K562 (cell line): ENCODE measurements at regions not wholly inside any gene's neighbourhood (a gene's known extent, or its start where the extent isn't known, plus 50 kb on each side); places are given as distances from the start of the nearest gene placed in this dataset.

ENCODE experiments used
- ATAC-seq: fragments of 200-7000 bp; cut with Tn5 transposase; 3 replicates; pipeline ENCODE4 v1.9.1; 2020; ENCODE audit warnings: moderate library complexity
- BruUV-seq: library from RNA; stranded (reverse); fragments of 400-500 nt; replicated peaks from 2 replicates; lab custom pipeline; 2021; lab: Mats Ljungman, UMichigan
- CTCF ChIA-PET: fragments of 300-600 bp; formaldehyde crosslinking; extraction: SDS; loops from one replicate; lab custom pipeline; 2021; ENCODE audit warnings: low intra/inter-chr PET ratio; lab: Yijun Ruan, JAX
- POLR2A ChIA-PET: fragments of 300-600, 350-650 bp; sonication (Branson Sonifier 250); formaldehyde crosslinking; extraction: SDS; loops from one replicate; lab custom pipeline; 2021; ENCODE audit warnings: antibody characterized with exemption, inconsistent platforms; lab: Yijun Ruan, JAX
- DNase-seq, 4 experiments: peaks; one replicate each; pipeline versions ENCODE4 v3.0.0 to v3.0.0-alpha.2; 2011 to 2018; ENCODE audit warnings: low spot score in 3 of 4, mixed read lengths in 3 of 4; ENCODE audit errors: extremely low read depth in 1 of 4
- FAIRE-seq: peaks from 2 replicates; lab custom pipeline; 2011; peaks lifted over from hg19 to GRCh38; lab: Jason Lieb, UNC
- H2AFZ ChIP-seq: 2 replicates; pipeline ENCODE4 v1.6.0; 2011; ENCODE audit warnings: low read depth, low read length, control low read depth, inconsistent platforms
- H3K27ac ChIP-seq: fragments of 200-600 bp; 3 replicates; pipeline ENCODE4 v1.8.0; 2011; ENCODE audit warnings: low read depth, mild to moderate bottlenecking, control low read depth, inconsistent platforms, low read length, moderate library complexity, mixed read lengths; ENCODE audit errors: extremely low read depth
- H3K27me3 ChIP-seq, 2 experiments: fragments of 300-600 bp in 1 of 2; 2 replicates in 1 of 2; 3 replicates in 1 of 2; pipeline versions ENCODE4 v1.6.0 to v1.8.0; 2011; ENCODE audit warnings: inconsistent platforms in 2 of 2, low read length in 2 of 2, mild to moderate bottlenecking in 1 of 2, mixed read lengths in 1 of 2, moderate library complexity in 1 of 2; ENCODE audit not compliant: control insufficient read depth in 2 of 2, insufficient read depth in 2 of 2
- H3K36me3 ChIP-seq: fragments of 300-600 bp; 3 replicates; pipeline ENCODE4 v1.8.0; 2011; ENCODE audit warnings: mild to moderate bottlenecking, low read length, inconsistent platforms; ENCODE audit not compliant: control insufficient read depth, insufficient read depth
- H3K4me1 ChIP-seq, 2 experiments: fragments of 200-600 bp in 1 of 2; replicated peaks in 1 of 2; 2 replicates in 1 of 2; 3 replicates in 1 of 2; pipeline versions ENCODE4 v1.5.1 to v1.8.0; 2011; ENCODE audit warnings: inconsistent platforms in 2 of 2, low read length in 2 of 2, mild to moderate bottlenecking in 1 of 2, mixed read lengths in 1 of 2, moderate library complexity in 1 of 2; ENCODE audit not compliant: control insufficient read depth in 2 of 2, insufficient read depth in 2 of 2
- H3K4me2 ChIP-seq: 2 replicates; pipeline ENCODE4 v1.6.1; 2011; ENCODE audit warnings: low read length, control low read depth, inconsistent platforms, mixed read lengths; ENCODE audit not compliant: insufficient read depth
- H3K4me3 ChIP-seq: fragments of 200-600 bp; sonication (generic), shearing (Covaris generic); 2 replicates; pipeline ENCODE4 v1.5.1; 2016; ENCODE audit warnings: control low read depth, inconsistent platforms
- H3K79me2 ChIP-seq: fragments of 200-600 bp; 3 replicates; pipeline ENCODE4 v1.8.0; 2011; ENCODE audit warnings: low read length, inconsistent platforms; ENCODE audit not compliant: control insufficient read depth, insufficient read depth
- H3K9ac ChIP-seq, 2 experiments: 2 replicates each; pipeline versions ENCODE4 v1.6.0 to v1.6.1; 2011; ENCODE audit warnings: low read depth in 2 of 2, low read length in 2 of 2, control low read depth in 1 of 2, inconsistent platforms in 1 of 2, mild to moderate bottlenecking in 1 of 2, mixed read lengths in 1 of 2; ENCODE audit not compliant: insufficient read depth in 1 of 2
- H3K9me1 ChIP-seq: one replicate; pipeline ENCODE4 v1.6.0; 2011; ENCODE audit warnings: inconsistent platforms, mild to moderate bottlenecking, low read length, moderate library complexity; ENCODE audit not compliant: control insufficient read depth, insufficient read depth
- H3K9me3 ChIP-seq: replicated peaks from 2 replicates; pipeline ENCODE4 v1.5.1; 2011; ENCODE audit warnings: low read depth, low read length, inconsistent platforms; ENCODE audit not compliant: control insufficient read depth, insufficient read depth
- H4K20me1 ChIP-seq: replicated peaks from 2 replicates; pipeline ENCODE4 v1.6.1; 2011; ENCODE audit warnings: low read length, inconsistent platforms, mixed read lengths; ENCODE audit not compliant: control insufficient read depth, insufficient read depth
- ATF2 ChIP-seq: sonication (generic); formaldehyde crosslinking; IDR thresholded peaks from 2 replicates; pipeline ENCODE4 v1.8.1; 2022; ENCODE audit warnings: missing genetic modification reagents
- BCOR ChIP-seq: fragments of 450-650 bp; IDR thresholded peaks from 2 replicates; pipeline ENCODE4 v1.6.1; 2016
- EHMT2 ChIP-seq: fragments of 450-650 bp; IDR thresholded peaks from 2 replicates; pipeline ENCODE4 v1.6.1; 2018; ENCODE audit warnings: antibody characterized with exemption
- FOXK1 ChIP-seq: sonication (generic); formaldehyde crosslinking; IDR thresholded peaks from 2 replicates; pipeline ENCODE4 v1.8.0; 2022; ENCODE audit warnings: missing genetic modification reagents, mild to moderate bottlenecking, borderline replicate concordance
- MBD2 ChIP-seq: sonication (generic); IDR thresholded peaks from 2 replicates; pipeline ENCODE4 v1.6.1; 2016; ENCODE audit warnings: low read depth, borderline replicate concordance
- MEIS2 ChIP-seq: fragments of 450-650 bp; IDR thresholded peaks from 2 replicates; pipeline ENCODE4 v1.6.1; 2014; ENCODE audit warnings: mild to moderate bottlenecking; ENCODE audit not compliant: partially characterized antibody
- PATZ1 ChIP-seq: fragments of 250-450 bp; sonication (Bioruptor Pico); IDR thresholded peaks from 2 replicates; pipeline ENCODE4 v1.5.0; 2020; ENCODE audit warnings: mild to moderate bottlenecking, borderline replicate concordance
- POLR2G ChIP-seq: fragments of 200-400 bp; formaldehyde crosslinking; IDR thresholded peaks from 2 replicates; pipeline ENCODE4 v1.6.1; 2017; ENCODE audit warnings: low read depth, mild to moderate bottlenecking, antibody characterized with exemption, low read length, moderate library complexity
- THAP7 ChIP-seq: fragments of 250-450 bp; sonication (Bioruptor Pico); IDR thresholded peaks from 2 replicates; pipeline ENCODE4 v1.5.0; 2021
- ZNF551 ChIP-seq: fragments of 250-450 bp; sonication (Bioruptor Pico); IDR thresholded peaks from 2 replicates; pipeline ENCODE4 v1.5.0; 2021; ENCODE audit warnings: mild to moderate bottlenecking, moderate library complexity
- ZNF592 ChIP-seq: fragments of 450-650 bp; IDR thresholded peaks from 2 replicates; pipeline ENCODE4 v1.6.1; 2017; ENCODE audit warnings: antibody characterized with exemption, mild to moderate bottlenecking
- WGBS: fragments of 100-300 bp; shearing (Covaris generic); methylation state at CpG from one replicate; pipeline ENCODE4 v1.1.6; 2016; ENCODE audit warnings: low coverage, mixed read lengths; ENCODE audit not compliant: insufficient coverage; ENCODE audit errors: missing lambda C conversion rate; 5-methylcytosine and 5-hydroxymethylcytosine counted together
- in situ Hi-C: fragments of 300-500 bp; cut with MboI; formaldehyde crosslinking; loops from 4 replicates; pipeline ENCODE4 v1.15.0; 2018; ENCODE audit warnings: inconsistent platforms, mixed read lengths
- intact Hi-C: fragments of 100-400 bp; cut with micrococcal nuclease; formaldehyde crosslinking; loops from 2 replicates; pipeline ENCODE4 v1.14.2; 2022

GRCh38 chrX:51834076-51834475 lies 59.3 kb upstream of the MAGED1 start (continued):
- no peak for TF ChIP-seq ZNF592
- no peak for TF ChIP-seq ZNF551 (CRISPR knock-in tag)
- no peak for TF ChIP-seq EHMT2
- TF ChIP-seq MEIS2: peak; percentile 12

GRCh38 chrX:51836823-51837222 lies 56.6 kb upstream of the MAGED1 start:
- no peaks in the 10 kb centered on the region for H3K79me2 ChIP-seq
- no peak overlapping the region for H3K4me2 ChIP-seq
- FAIRE-seq: no peak
- no peak overlapping the region for H3K27ac ChIP-seq
- POLR2A ChIA-PET: no interaction called here
- no TSS peak for BruUV-seq
- no peaks in the 10 kb centered on the region for H3K9me3 ChIP-seq
- WGBS: 44% methylated on average over 5 of the region's 5 CpGs
- H2AFZ ChIP-seq: no peak overlapping the region
- no peak overlapping the region for H3K9ac ChIP-seq
- H3K27me3 ChIP-seq: no peaks in the 10 kb centered on the region
- H3K4me3 ChIP-seq: no peak overlapping the region
- H3K9me1 ChIP-seq: no peaks in the 10 kb centered on the region
- ATAC-seq: no peak
- intact Hi-C loops: no loop called here
- H4K20me1 ChIP-seq: no peaks in the 10 kb centered on the region
- no peak for DNase-seq
- no peaks in the 10 kb centered on the region for H3K4me1 ChIP-seq
- CTCF ChIA-PET: no interaction called here
- H3K36me3 ChIP-seq: no peaks in the 10 kb centered on the region
- in situ Hi-C loops: no loop called here
- TF ChIP-seq FOXK1 (CRISPR knock-in tag) (no peak), PATZ1 (CRISPR knock-in tag) (no peak), THAP7 (CRISPR knock-in tag) (no peak), BCOR (no peak), MBD2 (no peak), POLR2G (no peak), ATF2 (CRISPR knock-in tag) (no peak)
